IPS-NIHi11 (cell line): ENCODE measurements at regions not wholly inside any gene's neighbourhood (a gene's known extent, or its start where the extent isn't known, plus 50 kb on each side); places are given as distances from the start of the nearest gene placed in this dataset.

Experiments used
- DNase-seq: peaks from one replicate; pipeline ENCODE4 v3.0.0; 2012; ENCODE audit warnings: mixed read lengths, low spot score

- no peak for DNase-seq
Observed at GRCh38 chrX:120819126-120819525, 56.5 kb downstream of the CT47B1 start.

GRCh38 chrX:120813982-120814381, 61.7 kb downstream of the CT47B1 start:
- DNase-seq = peak; percentile 8

- DNase-seq = no peak
Observed at GRCh38 chrX:120801426-120801825, 74.2 kb downstream of the CT47B1 start.

- DNase-seq = no peak
Observed at GRCh38 chrX:120797188-120797851, 78.3 kb downstream of the CT47B1 start.

- no peak for DNase-seq
Observed at GRCh38 chrX:120795301-120795700, 80.4 kb downstream of the CT47B1 start.

- no peak for DNase-seq
Observed at GRCh38 chrX:120794525-120794975, 81.1 kb downstream of the CT47B1 start.

GRCh38 chrX:120793098-120793497, 82.6 kb downstream of the CT47B1 start:
- no peak for DNase-seq

GRCh38 chrX:120791013-120791643, 84.5 kb downstream of the CT47B1 start:
- no peak for DNase-seq

- no peak for DNase-seq
Observed at GRCh38 chrX:120790552-120790951, 85.1 kb downstream of the CT47B1 start.

GRCh38 chrX:120790118-120790517, 85.5 kb downstream of the CT47B1 start:
- peak; percentile 30 for DNase-seq

GRCh38 chrX:120781403-120781802, 94.3 kb downstream of the CT47B1 start:
- no peak for DNase-seq

- no peak for DNase-seq
Observed at GRCh38 chrX:120775959-120776358, 99.7 kb downstream of the CT47B1 start.

GRCh38 chrX:120774606-120775005, 101.1 kb downstream of the CT47B1 start:
- no peak for DNase-seq

- no peak for DNase-seq
Observed at GRCh38 chrX:120773801-120774200, 101.9 kb downstream of the CT47B1 start.

GRCh38 chrX:120769576-120770341, 105.9 kb downstream of the CT47B1 start:
- DNase-seq = peak; percentile 7

- DNase-seq = no peak
Observed at GRCh38 chrX:120768681-120769080, 107.0 kb downstream of the CT47B1 start.

GRCh38 chrX:120768254-120768653, 107.4 kb downstream of the CT47B1 start:
- DNase-seq = no peak

GRCh38 chrX:120763269-120763668, 112.4 kb downstream of the CT47B1 start:
- no peak for DNase-seq

GRCh38 chrX:120761810-120762209, 113.9 kb downstream of the CT47B1 start:
- DNase-seq = no peak

- DNase-seq = no peak
Observed at GRCh38 chrX:120759685-120760084, 116.0 kb downstream of the CT47B1 start.

GRCh38 chrX:120755066-120755846, 120.4 kb downstream of the CT47B1 start:
- no peak for DNase-seq
